ENCODE measurements at regions not wholly inside any gene's neighbourhood (a gene's known extent, or its start where the extent isn't known, plus 50 kb on each side); places are given as distances from the start of the nearest gene placed in this dataset.

DNA sequence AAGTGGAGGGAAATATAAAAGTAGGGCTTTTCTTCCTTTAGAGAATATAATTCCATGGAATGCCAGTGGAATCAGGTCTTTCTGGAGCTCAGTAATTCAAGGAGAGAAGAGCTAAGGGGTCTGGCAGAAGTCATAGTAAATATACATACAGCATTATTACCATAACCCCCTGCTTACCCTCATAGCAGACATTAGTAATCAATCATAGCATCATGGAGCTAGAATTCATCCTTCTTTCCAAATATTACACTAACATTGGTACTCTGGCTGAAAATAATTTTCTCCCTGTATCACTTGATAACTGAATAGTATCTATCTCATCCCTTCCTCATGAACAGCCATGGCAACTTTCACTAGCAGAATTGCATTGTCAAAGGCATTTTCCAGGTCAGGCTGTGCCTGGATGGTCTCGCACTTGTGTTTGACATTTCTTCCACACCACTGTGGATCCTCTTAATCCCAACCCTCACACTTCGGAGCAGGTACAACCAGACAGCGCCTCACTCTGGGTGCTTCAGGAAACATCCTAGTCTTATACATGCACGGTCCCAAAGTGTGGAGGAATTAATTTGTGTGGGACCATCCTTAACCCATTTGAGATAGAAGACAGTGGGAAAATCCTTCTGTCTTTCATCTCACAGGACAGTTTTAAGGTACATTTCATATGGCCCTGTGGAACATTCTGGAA, 84.2 kb upstream of the SEC11C start:
- in situ Hi-C loops (cut with HindIII; ENCODE audit: low pct_ligation_motif_present, low pct_unique_long_range_greater_than_20kb, low sequenced_read_pairs), result loop anchor here (25.0 kb wide), 1 partner anchor 268 kb away; no protein-coding TSS in a partner anchor
- no peak for DNase-seq

- in situ Hi-C loops (cut with HindIII; ENCODE audit: low pct_ligation_motif_present, low pct_unique_long_range_greater_than_20kb, low sequenced_read_pairs), result loop anchor here (25.0 kb wide), 1 partner anchor 270 kb away; no protein-coding TSS in a partner anchor
- peak; percentile 55 for DNase-seq
These were observed 82.8 kb upstream of the SEC11C start for GRCh38 chr18:59056706-59057492.

DNA sequence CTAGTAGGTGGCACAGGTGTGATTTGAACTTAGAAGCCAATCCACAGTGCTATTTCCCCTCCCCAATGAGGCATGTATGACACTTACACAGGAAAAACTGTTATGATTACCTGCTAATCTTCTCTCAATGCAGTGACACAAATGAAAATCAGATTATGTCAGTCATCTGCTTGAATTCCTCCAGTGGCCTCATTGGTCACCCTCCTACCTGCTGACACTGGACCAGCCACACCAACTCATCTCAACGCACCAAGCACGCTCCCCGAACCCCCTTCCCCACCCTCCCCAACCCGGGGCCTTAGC, 82.2 kb upstream of the SEC11C start:
- in situ Hi-C loops (cut with HindIII; ENCODE audit: low pct_ligation_motif_present, low pct_unique_long_range_greater_than_20kb, low sequenced_read_pairs), result loop anchor here (25.0 kb wide), 1 partner anchor 270 kb away; no protein-coding TSS in a partner anchor
- DNase-seq, result no peak

- no peak for DNase-seq
- in situ Hi-C loops (cut with HindIII; ENCODE audit: low pct_ligation_motif_present, low pct_unique_long_range_greater_than_20kb, low sequenced_read_pairs), result loop anchor here (25.0 kb wide), 1 partner anchor 271 kb away; no protein-coding TSS in a partner anchor
These were observed 81.7 kb upstream of the SEC11C start for GRCh38 chr18:59057969-59058368.

GRCh38 chr18:59059140-59059539, 80.5 kb upstream of the SEC11C start:
- no peak for DNase-seq
- in situ Hi-C loops (cut with HindIII; ENCODE audit: low pct_ligation_motif_present, low pct_unique_long_range_greater_than_20kb, low sequenced_read_pairs), result loop anchor here (25.0 kb wide), 1 partner anchor 272 kb away; no protein-coding TSS in a partner anchor

DNA sequence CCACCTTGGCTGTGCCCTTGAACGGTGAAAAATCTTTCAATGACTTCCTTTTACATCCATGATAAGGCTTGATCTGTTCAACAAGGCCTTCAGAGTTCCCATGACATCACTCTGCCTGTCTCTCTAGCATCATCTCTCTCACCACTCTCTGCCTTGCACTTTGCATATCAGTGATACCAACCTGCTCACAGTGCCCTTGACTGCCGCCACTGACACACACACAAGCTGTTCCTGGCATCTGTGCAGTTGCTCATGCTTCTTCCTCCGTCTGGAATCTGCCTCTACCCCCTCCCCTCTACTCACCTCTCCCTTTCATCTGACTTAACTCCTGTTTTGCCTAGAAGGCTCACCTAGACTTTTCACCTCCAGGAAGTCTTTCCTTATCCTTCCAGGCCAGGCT, 79.1 kb upstream of the SEC11C start:
- in situ Hi-C loops (cut with HindIII; ENCODE audit: low pct_ligation_motif_present, low pct_unique_long_range_greater_than_20kb, low sequenced_read_pairs), result loop anchor here (25.0 kb wide), 1 partner anchor 273 kb away; no protein-coding TSS in a partner anchor
- no peak for DNase-seq

- in situ Hi-C loops (cut with HindIII; ENCODE audit: low pct_ligation_motif_present, low pct_unique_long_range_greater_than_20kb, low sequenced_read_pairs), result loop anchor here (25.0 kb wide), 1 partner anchor 275 kb away; no protein-coding TSS in a partner anchor
- no peak for DNase-seq
These were observed 77.6 kb upstream of the SEC11C start for GRCh38 chr18:59061914-59062642.

GRCh38 chr18:59062643-59063006, 77.1 kb upstream of the SEC11C start:
- DNase-seq, result no peak
- in situ Hi-C loops (cut with HindIII; ENCODE audit: low pct_ligation_motif_present, low pct_unique_long_range_greater_than_20kb, low sequenced_read_pairs), result loop anchor here (25.0 kb wide), 1 partner anchor 275 kb away; no protein-coding TSS in a partner anchor

DNA sequence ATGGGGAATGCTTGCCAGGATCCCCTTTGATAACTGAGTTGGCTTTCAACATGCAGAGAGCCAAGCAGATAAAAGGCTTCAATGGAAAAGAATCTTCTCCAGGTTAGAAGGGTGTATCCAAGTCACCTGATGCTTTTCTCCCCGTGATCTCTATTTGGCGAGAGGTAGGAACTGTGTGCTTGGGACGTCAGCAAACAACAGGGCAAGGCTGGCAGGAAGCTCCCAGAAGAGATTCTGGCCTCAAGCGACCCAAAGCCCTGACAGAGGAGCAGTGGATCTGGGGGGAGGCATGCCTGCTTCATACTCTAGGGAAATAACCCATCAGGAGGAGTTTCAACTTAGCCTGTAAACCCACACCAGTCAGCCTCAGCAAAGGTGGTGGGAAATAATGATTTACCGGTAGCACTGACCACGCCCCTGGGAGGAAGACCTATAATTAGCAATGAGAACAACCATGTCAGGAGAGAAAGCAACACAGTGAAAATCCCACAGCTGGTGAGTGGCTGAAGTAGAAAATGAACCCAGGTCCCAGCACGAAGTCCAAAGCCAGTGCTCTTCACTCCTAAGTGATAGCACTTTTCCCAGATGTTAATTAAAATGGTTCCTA, 76.3 kb upstream of the SEC11C start:
- no peak for DNase-seq
- in situ Hi-C loops (cut with HindIII; ENCODE audit: low pct_ligation_motif_present, low pct_unique_long_range_greater_than_20kb, low sequenced_read_pairs), result loop anchor here (25.0 kb wide), 1 partner anchor 276 kb away; no protein-coding TSS in a partner anchor

GRCh38 chr18:59063912-59064311, 75.8 kb upstream of the SEC11C start:
- no peak for DNase-seq
- in situ Hi-C loops (cut with HindIII; ENCODE audit: low pct_ligation_motif_present, low pct_unique_long_range_greater_than_20kb, low sequenced_read_pairs), result loop anchor here (25.0 kb wide), 1 partner anchor 277 kb away; no protein-coding TSS in a partner anchor

DNA sequence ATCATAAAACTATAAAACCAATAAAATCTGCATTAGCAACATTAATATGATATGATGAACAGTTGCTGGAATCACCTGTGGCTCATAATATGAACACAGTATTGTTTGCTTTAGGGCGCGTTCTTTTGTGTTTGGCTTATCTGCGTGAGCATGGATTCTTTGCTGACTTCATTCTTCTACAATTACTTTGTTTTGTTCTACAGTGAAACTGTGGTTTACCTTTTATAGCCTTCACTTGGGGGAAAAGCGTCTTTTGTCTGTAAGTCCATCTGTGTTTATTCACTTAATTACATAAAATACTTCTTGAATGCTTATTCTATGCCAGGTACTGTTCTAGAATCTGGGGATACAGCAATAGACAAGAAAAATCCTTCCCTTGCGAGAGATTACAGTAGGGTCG, 74.0 kb upstream of the SEC11C start:
- no peak for DNase-seq
- in situ Hi-C loops (cut with HindIII; ENCODE audit: low pct_ligation_motif_present, low pct_unique_long_range_greater_than_20kb, low sequenced_read_pairs), result loop anchor here (25.0 kb wide), 1 partner anchor 278 kb away; no protein-coding TSS in a partner anchor

DNA sequence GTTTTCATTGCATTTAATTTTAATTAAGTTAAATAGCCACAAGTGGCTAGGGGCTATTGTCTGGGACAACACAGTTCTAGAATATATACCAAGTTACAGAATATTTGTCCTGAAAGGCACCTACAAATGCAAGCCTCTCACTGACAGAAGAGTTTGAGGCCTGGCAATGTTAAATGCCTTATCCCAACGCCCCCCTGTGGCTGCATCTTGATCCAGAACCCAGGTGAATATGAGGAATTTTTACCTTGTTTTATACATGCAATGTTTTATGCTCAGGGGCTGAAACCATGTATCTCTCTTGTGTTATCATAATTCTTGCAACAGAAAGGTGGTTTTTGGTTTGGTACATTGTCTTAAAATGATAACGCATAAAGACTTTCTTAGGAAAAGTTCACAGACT, 71.8 kb upstream of the SEC11C start:
- DNase-seq, result peak; percentile 29
- in situ Hi-C loops (cut with HindIII; ENCODE audit: low pct_ligation_motif_present, low pct_unique_long_range_greater_than_20kb, low sequenced_read_pairs), result loop anchor here (25.0 kb wide), 1 partner anchor 281 kb away; no protein-coding TSS in a partner anchor

- in situ Hi-C loops (cut with HindIII; ENCODE audit: low pct_ligation_motif_present, low pct_unique_long_range_greater_than_20kb, low sequenced_read_pairs), result loop anchor here (25.0 kb wide), 1 partner anchor 281 kb away; no protein-coding TSS in a partner anchor
- DNase-seq, result no peak
These were observed 71.2 kb upstream of the SEC11C start for GRCh38 chr18:59068276-59069071.

GRCh38 chr18:59070181-59070912, 69.3 kb upstream of the SEC11C start:
- in situ Hi-C loops (cut with HindIII; ENCODE audit: low pct_ligation_motif_present, low pct_unique_long_range_greater_than_20kb, low sequenced_read_pairs), result loop anchor here (25.0 kb wide), 1 partner anchor 283 kb away; no protein-coding TSS in a partner anchor
- peak; percentile 77 for DNase-seq

DNA sequence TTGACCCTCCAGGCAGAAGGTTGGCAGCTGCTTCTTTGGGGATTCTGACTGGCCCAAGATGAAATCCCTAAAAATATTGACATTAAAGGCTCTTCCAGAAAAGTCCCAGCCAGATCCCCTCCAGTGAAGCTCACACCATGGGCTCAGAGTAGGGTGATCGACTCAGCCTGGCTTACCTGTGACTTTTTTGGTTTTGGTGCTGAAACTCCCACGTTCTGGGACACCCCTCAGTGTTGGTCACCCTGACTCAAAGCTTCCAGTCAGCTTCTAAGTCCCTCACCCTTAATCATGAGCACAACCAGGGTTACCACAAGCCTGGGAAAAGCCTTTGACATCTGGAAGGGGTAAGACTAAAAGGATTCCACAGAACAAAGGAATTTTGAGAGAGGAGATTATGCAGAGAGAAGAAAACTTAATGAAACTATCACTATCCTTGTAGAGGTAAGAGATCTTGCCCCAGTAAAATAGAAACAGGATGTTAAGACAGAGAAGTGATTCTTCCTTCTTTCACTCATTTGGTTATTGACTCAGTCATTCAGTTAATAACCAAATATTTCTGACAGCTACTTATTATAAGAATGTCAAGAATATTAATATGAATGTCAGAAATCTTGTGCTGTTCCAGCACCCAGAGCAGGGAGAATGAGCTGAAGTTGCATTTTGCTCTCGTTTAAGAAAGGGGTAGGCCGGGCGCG, 66.8 kb upstream of the SEC11C start:
- no peak for DNase-seq
- in situ Hi-C loops (cut with HindIII; ENCODE audit: low pct_ligation_motif_present, low pct_unique_long_range_greater_than_20kb, low sequenced_read_pairs), result loop anchor here (25.0 kb wide), 1 partner anchor 286 kb away; no protein-coding TSS in a partner anchor

DNA sequence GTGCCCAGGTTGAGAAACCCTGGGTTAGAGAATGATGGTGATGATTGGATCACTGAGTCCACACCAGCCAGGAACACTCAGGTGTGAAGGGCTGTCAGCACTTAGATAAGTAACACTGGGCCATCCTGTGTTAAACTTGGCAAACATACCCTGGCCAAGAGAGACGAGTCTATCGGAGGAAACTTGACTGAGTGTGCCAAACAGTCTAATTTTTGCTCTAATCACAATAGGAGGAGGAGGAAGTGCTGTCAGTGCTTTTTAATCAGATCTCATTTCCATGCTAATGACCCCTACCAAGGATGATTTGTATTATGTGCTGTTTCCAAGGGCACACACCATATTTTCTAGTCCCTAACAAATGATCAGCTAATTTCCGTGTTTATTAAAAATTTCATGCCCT, 63.8 kb upstream of the SEC11C start:
- no peak for DNase-seq
- in situ Hi-C loops (cut with HindIII; ENCODE audit: low pct_ligation_motif_present, low pct_unique_long_range_greater_than_20kb, low sequenced_read_pairs), result no loop called here

Data from ACHN (cell line).